ENCODE measurements at regions not wholly inside any gene's neighbourhood (a gene's known extent, or its start where the extent isn't known, plus 50 kb on each side); places are given as distances from the start of the nearest gene placed in this dataset.

- Histone ChIP-seq H3K27ac (ENCODE audit: low read depth in 1 of 2, low read length in 2 of 2) (no peak overlapping the region), H3K36me3 (ENCODE audit: control insufficient read depth in 4 of 4, insufficient read depth in 3 of 4, low read depth in 1 of 4, low read length in 3 of 4) (no peaks in the 10 kb centered on the region), H3K9ac (ENCODE audit: low read depth in 1 of 2, low read length in 2 of 2) (no peak overlapping the region), H3K9me3 (ENCODE audit: control insufficient read depth in 4 of 4, low read length in 3 of 4) (no peaks in the 10 kb centered on the region), H3K27me3 (ENCODE audit: control insufficient read depth in 4 of 4, insufficient read depth in 4 of 4, low read length in 3 of 4) (peaks cover 0 to 6% (median 0%) of the 10 kb centered on the region in 4 donors), H3K4me1 (ENCODE audit: control insufficient read depth in 4 of 4, insufficient read depth in 4 of 4, low read length in 3 of 4) (no peaks in the 10 kb centered on the region), H3K4me3 (ENCODE audit: low read depth in 1 of 3, low read length in 3 of 3) (no peak overlapping the region)
- no peak for TF ChIP-seq RAD21 (IDR thresholded peaks at IDR 0.05)
- no peak for TF ChIP-seq FOXA1 (IDR thresholded peaks at IDR 0.05)
- TF ChIP-seq HNF4G (IDR thresholded peaks at IDR 0.05) = no peak
- TF ChIP-seq SP1 (IDR thresholded peaks at IDR 0.05) = no peak
- no peak for TF ChIP-seq YY1 (IDR thresholded peaks at IDR 0.05)
- TF ChIP-seq REST (IDR thresholded peaks at IDR 0.05) = no peak
- no peak for TF ChIP-seq ATF3 (IDR thresholded peaks at IDR 0.05)
- no peak for TF ChIP-seq FOXA2 (IDR thresholded peaks at IDR 0.05)
- no peak for TF ChIP-seq ZBTB33 (IDR thresholded peaks at IDR 0.05)
- TF ChIP-seq RXRA (IDR thresholded peaks at IDR 0.05) = no peak
- TF ChIP-seq JUND (IDR thresholded peaks at IDR 0.05) = no peak
- no peak for TF ChIP-seq TAF1 (conservative IDR thresholded peaks at IDR 0.05)
- TF ChIP-seq MAX (IDR thresholded peaks at IDR 0.05) = no peak
- TF ChIP-seq CTCF (IDR thresholded peaks at IDR 0.05; ENCODE audit: low read depth, low read length, missing input control) = no peak
- no peak for TF ChIP-seq GABPA (IDR thresholded peaks at IDR 0.05 in 1 of 2, conservative IDR thresholded peaks at IDR 0.05 in 1 of 2)
- no peak for TF ChIP-seq NR2F2 (IDR thresholded peaks at IDR 0.05)
- TF ChIP-seq HNF4A (conservative IDR thresholded peaks at IDR 0.05) = no peak
- TF ChIP-seq EGR1 (IDR thresholded peaks at IDR 0.05; ENCODE audit: low read depth in 2 of 2) = no peak
- DNase-seq (ENCODE audit: low spot score) = no peak
- 89% methylated on average over 6 of the region's 6 CpGs for WGBS
Observed at GRCh38 chrX:69033936-69034335, 131.3 kb downstream of the PJA1 start.

Measured in liver (tissue), 8 donors.